H1 (cell line): ENCODE measurements at regions not wholly inside any gene's neighbourhood (a gene's known extent, or its start where the extent isn't known, plus 50 kb on each side); places are given as distances from the start of the nearest gene placed in this dataset.

ENCODE experiments used
- CTCF ChIP-seq, 3 experiments: IDR thresholded peaks; 1 replicate in 2 of 3; 2 replicates in 1 of 3; pipeline versions ENCODE4 v1.5.1 to v1.6.1; 2011; ENCODE audit warnings: low read length in 3 of 3, mild to moderate bottlenecking in 3 of 3, inconsistent platforms in 2 of 3, low read depth in 1 of 3, moderate library complexity in 1 of 3; ENCODE audit not compliant: insufficient read depth in 1 of 3; ENCODE audit errors: control extremely low read depth in 1 of 3
- EGR1 ChIP-seq: IDR thresholded peaks from 2 replicates; pipeline ENCODE4 v1.6.1; 2011; ENCODE audit warnings: low read depth, low read length, borderline replicate concordance
- SAP30 ChIP-seq: fragments of 300-600 bp; sonication (generic); IDR thresholded peaks from 2 replicates; pipeline ENCODE4 v1.7.1; 2012; ENCODE audit warnings: low read length, moderate library complexity, mild to moderate bottlenecking, inconsistent platforms; ENCODE audit not compliant: insufficient read depth, insufficient replicate concordance
- SP4 ChIP-seq: IDR thresholded peaks from 2 replicates; pipeline ENCODE4 v1.6.1; 2012; ENCODE audit warnings: low read length, inconsistent platforms
- SUZ12 ChIP-seq: fragments of 200-600 bp; sonication (generic); IDR thresholded peaks from 2 replicates; pipeline ENCODE4 v1.6.1; 2012; ENCODE audit warnings: mild to moderate bottlenecking, inconsistent platforms, low read length, moderate library complexity, mixed read lengths

DNA sequence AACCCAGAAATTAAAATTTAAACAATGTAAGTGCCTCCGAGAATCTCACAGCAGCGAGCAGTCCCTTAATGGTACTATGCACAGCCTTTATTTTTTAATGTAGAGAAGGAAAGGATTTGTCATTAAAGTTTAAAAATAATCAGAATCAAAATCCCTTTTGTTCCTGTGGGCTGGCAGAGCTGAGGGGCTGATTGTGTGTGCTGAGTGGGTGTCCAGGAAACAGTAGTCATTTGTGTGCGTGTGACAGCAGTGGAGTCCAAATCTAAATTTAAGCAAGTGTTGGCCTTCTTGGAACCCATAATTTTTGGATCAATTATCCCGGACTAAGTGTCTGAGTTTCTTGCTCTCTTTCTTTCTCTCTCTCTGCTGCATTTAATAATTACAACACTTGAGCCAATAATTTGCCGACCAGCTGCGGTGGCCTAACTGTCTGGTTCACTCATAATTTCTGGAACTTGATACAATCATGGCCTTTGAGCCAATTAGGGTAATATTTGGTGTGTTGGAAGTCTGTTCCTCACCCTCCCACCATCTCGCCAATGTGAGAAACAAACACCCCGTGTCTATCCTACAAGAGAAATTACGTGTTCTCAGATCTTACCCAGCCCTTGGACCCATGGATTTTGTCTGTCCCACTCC lies 528.0 kb downstream of the SOX6 start (continued):
- no peak for TF ChIP-seq CTCF (IDR thresholded peaks at IDR 0.05; ENCODE audit: control extremely low read depth in 1 of 3, insufficient read depth in 1 of 3, low read depth in 1 of 3, low read length in 3 of 3)
- no peak for TF ChIP-seq SUZ12
- no peak for TF ChIP-seq SP4
- TF ChIP-seq EGR1 = no peak
- TF ChIP-seq SAP30 = no peak
- TF ChIP-seq, all 59 proteins: peak for 0
